ENCODE measurements at regions not wholly inside any gene's neighbourhood (a gene's known extent, or its start where the extent isn't known, plus 50 kb on each side); places are given as distances from the start of the nearest gene placed in this dataset.
A peak's percentile ranks its signal among the peaks of the same experiment; 100 is the strongest.

DNA sequence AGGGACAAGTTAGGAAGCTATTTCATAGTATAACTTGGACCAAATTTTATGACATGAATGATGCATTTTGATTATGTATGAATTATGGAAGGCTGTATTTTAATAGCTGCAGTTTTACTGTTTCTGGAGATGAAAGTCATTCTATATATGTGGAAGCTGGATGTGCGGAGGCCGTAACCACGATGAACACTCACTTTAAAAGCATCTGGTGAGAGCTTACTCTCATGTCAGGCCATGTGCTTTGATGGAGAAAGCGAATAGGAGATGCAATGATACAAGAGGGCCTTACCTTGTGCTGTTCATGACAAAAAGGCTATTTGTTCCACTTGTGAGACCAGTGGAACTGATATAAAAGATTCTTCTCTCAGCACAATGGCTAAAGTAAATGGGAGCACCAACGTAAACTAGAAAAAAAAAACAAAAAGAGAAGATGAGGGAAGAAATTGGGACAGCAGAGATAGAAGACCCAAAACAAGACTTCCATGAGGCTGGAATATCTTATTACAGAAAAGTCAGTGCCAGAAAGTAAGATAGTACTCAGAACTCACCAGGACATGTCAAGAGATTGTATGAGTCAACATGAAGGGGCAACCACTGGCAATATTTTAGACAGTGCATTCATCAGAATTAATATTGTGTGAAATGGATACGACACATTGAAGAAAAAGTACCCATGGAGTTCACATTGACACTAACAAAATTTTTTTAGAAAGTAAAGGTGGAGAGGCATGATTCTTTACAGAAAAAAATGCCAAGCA is 63.3 kb upstream of the GAB1 start:
- TF ChIP-seq, protein P1, sequence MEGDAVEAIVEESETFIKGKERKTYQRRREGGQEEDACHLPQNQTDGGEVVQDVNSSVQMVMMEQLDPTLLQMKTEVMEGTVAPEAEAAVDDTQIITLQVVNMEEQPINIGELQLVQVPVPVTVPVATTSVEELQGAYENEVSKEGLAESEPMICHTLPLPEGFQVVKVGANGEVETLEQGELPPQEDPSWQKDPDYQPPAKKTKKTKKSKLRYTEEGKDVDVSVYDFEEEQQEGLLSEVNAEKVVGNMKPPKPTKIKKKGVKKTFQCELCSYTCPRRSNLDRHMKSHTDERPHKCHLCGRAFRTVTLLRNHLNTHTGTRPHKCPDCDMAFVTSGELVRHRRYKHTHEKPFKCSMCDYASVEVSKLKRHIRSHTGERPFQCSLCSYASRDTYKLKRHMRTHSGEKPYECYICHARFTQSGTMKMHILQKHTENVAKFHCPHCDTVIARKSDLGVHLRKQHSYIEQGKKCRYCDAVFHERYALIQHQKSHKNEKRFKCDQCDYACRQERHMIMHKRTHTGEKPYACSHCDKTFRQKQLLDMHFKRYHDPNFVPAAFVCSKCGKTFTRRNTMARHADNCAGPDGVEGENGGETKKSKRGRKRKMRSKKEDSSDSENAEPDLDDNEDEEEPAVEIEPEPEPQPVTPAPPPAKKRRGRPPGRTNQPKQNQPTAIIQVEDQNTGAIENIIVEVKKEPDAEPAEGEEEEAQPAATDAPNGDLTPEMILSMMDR (IDR thresholded peaks at IDR 0.05; ENCODE audit: insufficient read depth, low read length) = no peak
- H3K4me3 ChIP-seq (ENCODE audit: low read depth, low read length) = no peak overlapping the region
- no peak for DNase-seq (ENCODE audit: low read depth)

DNA sequence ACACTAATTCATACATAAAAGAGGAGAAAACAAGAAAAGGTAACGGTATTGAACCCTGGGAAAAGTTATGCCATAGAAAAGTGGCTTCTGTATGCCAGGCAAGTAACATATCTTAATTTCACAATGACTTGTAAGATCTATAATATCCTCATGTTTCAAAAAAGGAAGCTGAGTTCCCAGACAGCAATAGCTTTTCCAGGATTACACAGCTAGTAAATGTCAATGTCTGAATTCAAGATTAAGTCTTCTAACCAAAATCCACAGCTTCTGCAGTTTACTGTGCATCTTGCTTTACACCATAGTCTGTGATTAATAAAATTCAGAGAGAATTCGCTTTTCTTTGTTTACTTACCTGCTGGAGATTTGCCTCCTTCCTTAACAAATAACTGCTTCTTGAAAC is 55.8 kb upstream of the GAB1 start:
- TF ChIP-seq, protein P1 (IDR thresholded peaks at IDR 0.05; ENCODE audit: insufficient read depth, low read length) = no peak
- no peak overlapping the region for H3K4me3 ChIP-seq (ENCODE audit: low read depth, low read length)
- no peak for DNase-seq (ENCODE audit: low read depth)

DNA sequence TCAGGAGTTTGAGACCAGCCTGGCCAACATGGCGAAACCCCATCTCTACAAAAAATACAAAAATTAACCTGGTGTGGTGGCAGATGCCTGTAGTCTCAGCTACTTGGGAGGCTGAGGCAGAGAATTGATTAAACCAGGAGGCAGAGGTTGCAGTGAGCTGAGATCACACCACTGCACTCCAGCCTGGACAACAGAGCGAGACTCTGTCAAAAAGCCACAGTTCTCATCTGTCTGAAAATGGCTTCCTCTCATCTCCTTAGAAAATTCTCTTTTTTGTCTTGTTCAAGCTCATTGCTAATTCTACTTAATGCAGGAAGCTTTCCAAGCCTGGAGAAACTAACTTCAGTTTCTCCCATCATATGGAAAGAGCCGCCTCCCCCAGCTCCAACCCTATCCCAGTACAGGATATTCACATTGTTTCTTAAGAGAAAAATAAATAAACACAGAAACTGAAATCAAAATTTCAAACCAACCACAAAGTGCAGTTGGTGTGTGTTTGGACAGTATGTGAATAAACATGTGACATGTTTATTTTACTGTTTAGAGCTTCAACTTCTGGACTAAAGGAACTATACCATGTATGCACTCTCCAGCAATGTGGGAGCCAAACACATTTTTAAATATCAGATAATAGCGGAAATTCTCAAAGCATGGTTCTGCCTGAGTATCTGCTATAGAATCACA is 55.0 kb upstream of the GAB1 start:
- TF ChIP-seq, protein P1 (IDR thresholded peaks at IDR 0.05; ENCODE audit: insufficient read depth, low read length) = no peak
- DNase-seq (ENCODE audit: low read depth) = no peak
- H3K4me3 ChIP-seq (ENCODE audit: low read depth, low read length) = no peak overlapping the region

DNA sequence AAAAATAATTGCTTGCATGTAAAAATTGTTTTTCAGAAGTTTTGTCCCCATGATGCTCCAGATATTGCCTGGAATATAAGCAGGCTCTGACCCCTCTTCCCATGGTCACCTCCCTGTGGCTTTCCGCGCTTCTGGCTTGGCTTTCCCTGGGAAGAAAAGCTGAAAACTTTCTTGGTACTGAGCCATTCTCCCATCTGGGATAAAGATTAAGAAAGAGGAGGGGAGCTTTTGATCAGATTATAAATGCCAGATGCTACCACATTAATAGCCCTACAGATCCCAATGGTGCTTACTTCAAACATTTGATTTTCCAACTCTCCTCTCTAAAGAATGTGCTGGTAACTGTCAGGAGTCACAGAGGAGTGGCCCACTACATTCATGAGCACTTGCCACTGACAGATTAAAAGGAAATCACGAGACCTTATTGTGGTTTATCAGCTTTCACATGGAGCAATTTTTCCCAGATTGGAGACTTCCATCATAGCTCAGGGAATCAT is 54.4 kb upstream of the GAB1 start:
- peak; percentile 75 for DNase-seq (ENCODE audit: low read depth)
- TF ChIP-seq, protein P1 (IDR thresholded peaks at IDR 0.05; ENCODE audit: insufficient read depth, low read length) = no peak
- no peak overlapping the region for H3K4me3 ChIP-seq (ENCODE audit: low read depth, low read length)

DNA sequence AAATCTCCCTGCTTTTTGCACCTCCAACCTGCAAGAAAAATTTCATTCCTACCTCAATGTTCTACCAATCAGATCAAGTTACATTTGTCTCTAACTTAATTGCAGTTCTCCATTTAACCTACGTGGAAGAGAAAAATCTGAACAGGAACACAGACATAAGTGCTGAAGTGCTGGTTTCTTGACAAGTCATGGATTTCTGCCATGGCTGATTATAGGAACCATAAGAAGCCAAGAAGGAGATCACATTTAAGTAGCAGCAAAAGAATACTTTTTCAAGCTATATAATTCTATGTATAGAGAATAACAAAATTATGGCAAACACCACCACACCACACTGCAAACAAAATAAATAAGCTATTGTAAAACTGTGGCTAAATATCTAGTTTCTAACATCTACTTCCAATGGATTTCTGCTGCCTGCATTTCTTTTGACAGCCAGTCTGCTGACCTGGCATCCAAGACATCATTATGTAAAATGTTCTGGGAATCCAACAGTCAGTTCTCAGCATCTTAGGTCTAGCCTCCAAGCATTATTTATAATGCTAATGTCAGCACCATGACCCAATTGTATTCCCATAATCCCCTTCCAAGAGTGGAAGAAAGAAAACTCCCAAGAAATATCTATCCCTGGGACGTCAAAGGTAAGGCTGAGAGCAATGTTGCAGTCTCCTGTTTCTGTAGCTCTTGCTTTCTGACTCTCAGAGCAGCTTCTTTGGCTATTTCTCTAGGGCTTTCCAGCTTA is 50.8 kb upstream of the GAB1 start:
- no peak overlapping the region for H3K4me3 ChIP-seq (ENCODE audit: low read depth, low read length)
- peak; percentile 73 for DNase-seq (ENCODE audit: low read depth)
- TF ChIP-seq, protein P1 (IDR thresholded peaks at IDR 0.05; ENCODE audit: insufficient read depth, low read length) = no peak

DNA sequence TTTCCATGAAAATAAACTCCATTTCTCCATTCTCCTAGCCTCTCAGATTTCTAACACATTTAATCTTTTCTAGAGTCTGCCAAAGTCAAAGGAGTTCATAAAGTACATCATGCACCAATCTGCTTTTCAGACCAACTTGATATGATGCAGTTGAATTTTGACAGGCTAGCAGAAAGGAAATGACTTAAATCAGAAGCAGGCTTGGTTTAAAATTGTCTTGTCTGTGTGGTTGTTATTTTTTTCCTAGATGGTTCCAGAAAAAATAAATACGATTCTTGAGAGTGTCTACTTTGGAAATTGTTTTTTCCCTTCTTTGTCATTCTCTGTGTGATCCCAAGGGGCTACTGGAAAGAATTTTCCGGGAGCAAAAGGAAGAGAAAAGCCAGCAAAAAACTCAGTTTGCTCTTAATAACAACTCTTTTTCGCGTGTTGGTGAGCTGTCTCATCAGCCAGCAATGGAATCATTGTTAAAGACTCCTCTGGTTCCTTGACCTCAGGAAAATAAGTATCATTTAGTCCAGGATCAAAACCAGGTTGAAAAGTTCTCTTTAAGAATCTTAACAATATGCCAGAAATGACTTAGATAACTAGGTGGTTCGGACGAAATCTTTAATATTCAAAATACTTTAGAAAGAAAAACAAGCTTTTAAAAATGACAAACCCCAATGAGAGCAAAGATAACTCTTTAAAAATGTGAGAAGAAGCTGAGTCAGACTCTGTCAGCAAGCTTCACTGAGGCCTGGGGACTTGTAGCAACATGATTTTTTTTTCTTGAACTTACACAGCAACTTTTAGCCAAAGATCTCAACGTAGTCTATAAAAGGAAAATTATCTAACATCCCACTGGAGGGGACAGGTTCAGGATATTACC is 49.7 kb upstream of the GAB1 start:
- peak; percentile 83 for DNase-seq (ENCODE audit: low read depth)
- no peak overlapping the region for H3K4me3 ChIP-seq (ENCODE audit: low read depth, low read length)
- TF ChIP-seq, protein P1 (IDR thresholded peaks at IDR 0.05; ENCODE audit: insufficient read depth, low read length) = no peak

Data from fibroblast of the aortic adventitia (primary cell).